GM18499 (cell line): ENCODE measurements at regions not wholly inside any gene's neighbourhood (a gene's known extent, or its start where the extent isn't known, plus 50 kb on each side); places are given as distances from the start of the nearest gene placed in this dataset.

ENCODE experiments used
- ATAC-seq: cut with Tn5 transposase; IDR thresholded peaks from one replicate; pipeline ENCODE4 v1.9.1; 2021; ENCODE audit warnings: moderate number of reproducible peaks; ENCODE audit not compliant: insufficient read depth, unreplicated experiment

GRCh38 chr7:130922206-130923112, 188.5 kb upstream of the KLF14 start:
- no peak for ATAC-seq

- ATAC-seq: no peak
These were observed 189.4 kb upstream of the KLF14 start for GRCh38 chr7:130923365-130923764.

GRCh38 chr7:130923930-130924329, 189.9 kb upstream of the KLF14 start:
- ATAC-seq: no peak

GRCh38 chr7:130925136-130925794, 191.3 kb upstream of the KLF14 start:
- no peak for ATAC-seq

GRCh38 chr7:130926001-130926691, 192.1 kb upstream of the KLF14 start:
- ATAC-seq: no peak

GRCh38 chr7:130927062-130927461, 193.1 kb upstream of the KLF14 start:
- ATAC-seq: no peak

- ATAC-seq: no peak
These were observed 193.6 kb upstream of the KLF14 start for GRCh38 chr7:130927564-130927963.

- ATAC-seq: no peak
These were observed 196.1 kb upstream of the KLF14 start for GRCh38 chr7:130929896-130930659.

- ATAC-seq: no peak
These were observed 196.7 kb upstream of the KLF14 start for GRCh38 chr7:130930681-130931080.

- ATAC-seq: no peak
These were observed 197.4 kb upstream of the KLF14 start for GRCh38 chr7:130931423-130931822.

- ATAC-seq: no peak
These were observed 198.1 kb upstream of the KLF14 start for GRCh38 chr7:130932088-130932487.

GRCh38 chr7:130932667-130933432, 198.8 kb upstream of the KLF14 start:
- no peak for ATAC-seq

GRCh38 chr7:130933919-130934318, 199.9 kb upstream of the KLF14 start:
- no peak for ATAC-seq

- ATAC-seq: no peak
These were observed 201.7 kb upstream of the KLF14 start for GRCh38 chr7:130935564-130936157.

GRCh38 chr7:130936202-130936931, 202.4 kb upstream of the KLF14 start:
- no peak for ATAC-seq

GRCh38 chr7:130937016-130937415, 203.0 kb upstream of the KLF14 start:
- ATAC-seq: no peak

- no peak for ATAC-seq
These were observed 203.8 kb upstream of the KLF14 start for GRCh38 chr7:130937830-130938229.

GRCh38 chr7:130938661-130939060, 204.7 kb upstream of the KLF14 start:
- no peak for ATAC-seq
